NT2/D1 (cell line): ENCODE measurements at regions not wholly inside any gene's neighbourhood (a gene's known extent, or its start where the extent isn't known, plus 50 kb on each side); places are given as distances from the start of the nearest gene placed in this dataset.

ENCODE experiments used
- DNase-seq: peaks from one replicate; pipeline ENCODE4 v3.0.0-alpha.2; 2011; ENCODE audit warnings: low read depth, low spot score
- H3K27me3 ChIP-seq: 2 replicates; pipeline ENCODE4 v1.6.0; 2011; ENCODE audit warnings: mild to moderate bottlenecking; ENCODE audit not compliant: insufficient read length, insufficient read depth
- H3K36me3 ChIP-seq: 2 replicates; pipeline ENCODE4 v1.6.1; 2011; ENCODE audit warnings: mild to moderate bottlenecking, low read length, mixed read lengths; ENCODE audit not compliant: insufficient read depth, insufficient read length
- H3K4me1 ChIP-seq: 2 replicates; pipeline ENCODE4 v1.5.1; 2011; ENCODE audit not compliant: insufficient read depth, insufficient read length
- H3K4me3 ChIP-seq: 2 replicates; pipeline ENCODE4 v1.5.1; 2011; ENCODE audit warnings: low read depth; ENCODE audit not compliant: insufficient read length
- H3K9ac ChIP-seq: 2 replicates; pipeline ENCODE4 v1.6.0; 2011; ENCODE audit warnings: low read depth; ENCODE audit not compliant: insufficient read length
- H3K9me3 ChIP-seq: 2 replicates; pipeline ENCODE4 v1.5.1; 2011; ENCODE audit warnings: mild to moderate bottlenecking, low read length; ENCODE audit not compliant: insufficient read depth
- SUZ12 ChIP-seq: IDR thresholded peaks from 2 replicates; pipeline ENCODE4 v1.6.1; 2011; ENCODE audit not compliant: insufficient read length, insufficient read depth; ENCODE audit errors: extremely low read depth
- YY1 ChIP-seq: IDR thresholded peaks from 2 replicates; pipeline ENCODE4 v1.6.1; 2011; ENCODE audit not compliant: insufficient read length, insufficient read depth
- ZNF274 ChIP-seq: IDR thresholded peaks from 2 replicates; pipeline ENCODE4 v1.6.1; 2011; ENCODE audit warnings: mild to moderate bottlenecking, low read depth, low read length

GRCh38 chr9:115637661-115638060 lies 515.9 kb upstream of the PAPPA start:
- H3K4me3 ChIP-seq: no peak overlapping the region
- no peaks in the 10 kb centered on the region for H3K27me3 ChIP-seq
- no peak overlapping the region for H3K9ac ChIP-seq
- no peaks in the 10 kb centered on the region for H3K36me3 ChIP-seq
- H3K9me3 ChIP-seq: no peaks in the 10 kb centered on the region
- no peak for TF ChIP-seq YY1
- no peak for TF ChIP-seq ZNF274
- no peak for TF ChIP-seq SUZ12
- no peak for DNase-seq
- H3K4me1 ChIP-seq: no peaks in the 10 kb centered on the region

GRCh38 chr9:115640887-115641286 lies 512.7 kb upstream of the PAPPA start:
- H3K27me3 ChIP-seq: no peaks in the 10 kb centered on the region
- TF ChIP-seq YY1: no peak
- TF ChIP-seq ZNF274: no peak
- TF ChIP-seq SUZ12: no peak

GRCh38 chr9:115642285-115642684 lies 511.3 kb upstream of the PAPPA start:
- no peak overlapping the region for H3K4me3 ChIP-seq
- no peaks in the 10 kb centered on the region for H3K36me3 ChIP-seq
- H3K9ac ChIP-seq: no peak overlapping the region
- no peaks in the 10 kb centered on the region for H3K9me3 ChIP-seq
- no peaks in the 10 kb centered on the region for H3K27me3 ChIP-seq
- DNase-seq: no peak
- TF ChIP-seq YY1: no peak
- TF ChIP-seq SUZ12: no peak
- TF ChIP-seq ZNF274: no peak
- no peaks in the 10 kb centered on the region for H3K4me1 ChIP-seq

More at GRCh38 chr9:115640887-115641286, 512.7 kb upstream of the PAPPA start:
- no peaks in the 10 kb centered on the region for H3K9me3 ChIP-seq
- DNase-seq: no peak
- no peaks in the 10 kb centered on the region for H3K4me1 ChIP-seq
- H3K4me3 ChIP-seq: no peak overlapping the region
- H3K36me3 ChIP-seq: no peaks in the 10 kb centered on the region
- H3K9ac ChIP-seq: no peak overlapping the region

DNA sequence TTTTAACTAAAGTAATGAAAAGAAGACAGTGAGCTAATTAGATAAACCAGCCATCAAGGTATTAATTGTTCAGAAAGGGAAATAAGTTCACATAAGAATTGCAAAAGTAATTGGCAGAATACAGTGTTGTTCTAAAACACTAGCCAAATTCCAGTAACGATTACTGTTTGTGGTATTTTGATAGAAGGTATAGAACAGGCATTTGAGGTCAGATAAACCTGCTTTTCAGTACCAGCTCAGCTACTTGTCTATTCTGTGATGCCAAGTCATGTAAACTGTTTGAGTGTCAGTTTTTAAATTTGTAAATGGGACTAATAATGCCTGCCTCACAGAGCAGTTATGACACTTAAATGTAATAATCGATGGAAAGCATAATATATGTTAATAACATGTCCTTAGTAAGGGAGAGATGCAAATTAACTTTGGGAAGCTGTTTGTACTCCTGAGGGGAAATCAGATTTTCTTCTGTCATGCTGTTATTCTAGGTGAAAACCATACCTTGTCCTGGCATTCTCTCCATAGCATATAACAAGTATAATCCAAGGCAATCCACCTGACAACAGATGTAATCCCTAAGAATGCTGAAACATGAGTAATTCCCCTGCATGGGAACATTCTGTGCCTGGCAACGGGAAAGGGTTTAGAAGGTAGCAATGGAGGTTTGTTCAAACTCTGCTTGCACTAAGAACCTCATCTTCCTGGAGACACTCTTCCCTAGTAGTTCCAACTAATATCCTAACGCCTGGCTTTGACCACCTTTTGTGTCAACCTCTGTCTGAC lies 509.5 kb upstream of the PAPPA start:
- no peak overlapping the region for H3K4me3 ChIP-seq
- no peaks in the 10 kb centered on the region for H3K4me1 ChIP-seq
- TF ChIP-seq YY1 (no peak), SUZ12 (no peak), ZNF274 (no peak)
- no peaks in the 10 kb centered on the region for H3K36me3 ChIP-seq
- no peak for DNase-seq
- H3K9ac ChIP-seq: no peak overlapping the region
- no peaks in the 10 kb centered on the region for H3K27me3 ChIP-seq
- H3K9me3 ChIP-seq: no peaks in the 10 kb centered on the region

DNA sequence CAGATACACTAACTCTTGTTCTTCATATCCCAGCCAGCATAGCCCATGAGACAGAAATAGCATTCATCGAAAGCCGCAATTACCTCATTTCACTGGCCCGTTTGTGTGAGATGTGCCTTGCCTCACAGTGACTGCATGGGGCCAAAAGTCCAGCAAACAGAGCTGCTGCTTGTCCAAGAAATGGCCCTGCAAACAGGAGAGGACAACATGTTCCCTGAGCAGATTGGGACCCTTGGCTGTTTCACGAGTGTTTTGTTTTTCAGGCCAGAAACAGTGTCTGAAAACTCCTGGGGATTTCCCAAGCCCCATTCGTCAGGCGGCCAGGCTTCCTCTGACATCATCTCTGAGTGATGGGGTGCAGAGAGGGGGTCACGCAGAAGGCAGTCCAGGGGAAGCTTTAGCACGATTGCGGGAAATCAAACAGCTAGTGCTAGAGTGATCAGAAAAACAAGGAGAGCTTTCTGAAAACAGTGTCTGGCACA lies 503.6 kb upstream of the PAPPA start:
- H3K27me3 ChIP-seq: no peaks in the 10 kb centered on the region
- H3K36me3 ChIP-seq: no peaks in the 10 kb centered on the region
- no peak overlapping the region for H3K4me3 ChIP-seq
- no peak for DNase-seq
- no peaks in the 10 kb centered on the region for H3K9me3 ChIP-seq
- TF ChIP-seq YY1 (no peak), SUZ12 (no peak), ZNF274 (no peak)
- H3K9ac ChIP-seq: no peak overlapping the region
- no peaks in the 10 kb centered on the region for H3K4me1 ChIP-seq

GRCh38 chr9:115650768-115651167 lies 502.8 kb upstream of the PAPPA start:
- Histone ChIP-seq H3K9me3 (no peaks in the 10 kb centered on the region), H3K36me3 (no peaks in the 10 kb centered on the region), H3K27me3 (no peaks in the 10 kb centered on the region), H3K4me1 (no peaks in the 10 kb centered on the region), H3K9ac (no peak overlapping the region), H3K4me3 (no peak overlapping the region)
- no peak for DNase-seq
- TF ChIP-seq ZNF274: no peak
- no peak for TF ChIP-seq YY1
- no peak for TF ChIP-seq SUZ12

DNA sequence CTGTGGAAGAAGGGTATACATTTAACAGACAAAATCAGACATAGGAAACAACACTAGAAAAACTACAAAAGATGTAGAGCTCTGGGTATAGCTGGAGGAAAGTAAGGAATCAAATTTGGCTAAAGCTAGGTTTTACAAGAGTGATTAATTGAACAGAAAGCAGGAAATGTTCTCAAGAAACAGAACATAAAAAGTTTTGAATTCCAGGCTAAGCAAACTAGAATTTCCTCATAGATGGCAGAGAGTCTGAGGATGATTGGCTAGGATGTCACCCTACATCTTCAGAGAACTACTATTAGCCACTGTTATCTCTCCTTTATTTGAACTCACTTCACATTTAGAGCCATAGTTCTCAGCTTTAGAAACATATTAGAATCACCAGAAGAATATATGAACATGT lies 502.1 kb upstream of the PAPPA start:
- no peak for DNase-seq
- no peak for TF ChIP-seq ZNF274
- no peak for TF ChIP-seq YY1
- no peak for TF ChIP-seq SUZ12
- H3K27me3 ChIP-seq: no peaks in the 10 kb centered on the region
- H3K9me3 ChIP-seq: no peaks in the 10 kb centered on the region
- no peak overlapping the region for H3K4me3 ChIP-seq
- H3K9ac ChIP-seq: no peak overlapping the region
- H3K4me1 ChIP-seq: no peaks in the 10 kb centered on the region
- H3K36me3 ChIP-seq: no peaks in the 10 kb centered on the region
